ENCODE measurements at regions not wholly inside any gene's neighbourhood (a gene's known extent, or its start where the extent isn't known, plus 50 kb on each side); places are given as distances from the start of the nearest gene placed in this dataset.
A peak's percentile ranks its signal among the peaks of the same experiment; 100 is the strongest.

DNA sequence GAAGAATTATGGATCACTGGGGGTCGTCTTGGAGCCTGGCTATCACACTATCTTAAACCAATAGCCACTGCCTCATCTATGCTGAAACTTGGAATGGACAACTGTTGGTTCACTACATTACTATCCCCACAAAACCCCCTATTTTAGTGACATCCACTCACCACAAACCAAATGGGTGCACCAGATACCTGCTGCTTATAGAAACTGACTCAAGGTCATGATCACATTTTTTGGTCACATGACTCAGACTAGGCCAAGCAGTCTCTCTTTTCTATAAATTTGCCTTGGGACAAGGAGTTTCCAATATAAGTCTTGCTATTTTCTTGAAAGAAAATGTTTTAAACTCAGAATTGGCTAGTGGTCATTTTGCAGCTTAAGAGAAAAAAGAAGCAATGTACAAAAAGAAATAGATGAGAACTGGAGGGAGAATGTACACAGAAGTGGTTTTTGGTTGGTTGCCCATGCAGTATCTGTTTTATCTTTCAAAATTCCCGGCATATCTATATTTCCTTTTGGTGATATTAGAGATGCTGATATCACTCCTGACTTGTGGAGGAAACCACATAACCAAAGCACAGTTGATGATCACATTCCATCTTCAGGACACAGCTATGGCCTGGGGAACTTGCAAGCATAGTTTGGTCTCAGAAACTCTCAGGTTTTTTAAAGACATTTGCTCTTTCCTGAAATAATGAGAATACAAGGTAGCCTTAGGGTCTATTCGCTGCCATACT is 85.2 kb upstream of the CACNA2D1 start:
- no peak overlapping the region for H3K4me3 ChIP-seq (replicated peaks; ENCODE audit: low read depth, low read length)
- TF ChIP-seq, protein P1, sequence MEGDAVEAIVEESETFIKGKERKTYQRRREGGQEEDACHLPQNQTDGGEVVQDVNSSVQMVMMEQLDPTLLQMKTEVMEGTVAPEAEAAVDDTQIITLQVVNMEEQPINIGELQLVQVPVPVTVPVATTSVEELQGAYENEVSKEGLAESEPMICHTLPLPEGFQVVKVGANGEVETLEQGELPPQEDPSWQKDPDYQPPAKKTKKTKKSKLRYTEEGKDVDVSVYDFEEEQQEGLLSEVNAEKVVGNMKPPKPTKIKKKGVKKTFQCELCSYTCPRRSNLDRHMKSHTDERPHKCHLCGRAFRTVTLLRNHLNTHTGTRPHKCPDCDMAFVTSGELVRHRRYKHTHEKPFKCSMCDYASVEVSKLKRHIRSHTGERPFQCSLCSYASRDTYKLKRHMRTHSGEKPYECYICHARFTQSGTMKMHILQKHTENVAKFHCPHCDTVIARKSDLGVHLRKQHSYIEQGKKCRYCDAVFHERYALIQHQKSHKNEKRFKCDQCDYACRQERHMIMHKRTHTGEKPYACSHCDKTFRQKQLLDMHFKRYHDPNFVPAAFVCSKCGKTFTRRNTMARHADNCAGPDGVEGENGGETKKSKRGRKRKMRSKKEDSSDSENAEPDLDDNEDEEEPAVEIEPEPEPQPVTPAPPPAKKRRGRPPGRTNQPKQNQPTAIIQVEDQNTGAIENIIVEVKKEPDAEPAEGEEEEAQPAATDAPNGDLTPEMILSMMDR (IDR thresholded peaks at IDR 0.05; ENCODE audit: low read length, missing control alignments) = no peak
- peak; percentile 38 for DNase-seq (ENCODE audit: low read depth)

DNA sequence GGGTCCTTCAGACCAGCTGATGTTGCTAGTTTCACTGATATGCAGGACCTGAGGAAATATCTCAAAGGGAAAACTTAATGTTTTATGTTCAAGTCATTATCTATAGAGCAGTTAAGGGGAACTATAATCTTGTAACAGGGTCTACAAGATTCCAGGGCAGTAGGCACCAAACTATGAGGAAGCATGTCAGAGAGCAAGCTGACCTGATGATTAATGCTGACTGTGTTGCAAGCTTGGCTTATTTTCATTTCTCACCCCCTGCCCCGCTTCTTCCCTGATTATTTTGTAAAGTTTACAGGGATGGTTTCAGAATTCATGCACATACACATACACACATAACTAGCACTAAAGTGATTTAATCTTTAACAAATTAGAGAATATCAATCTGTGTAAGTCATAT is 84.3 kb upstream of the CACNA2D1 start:
- no peak overlapping the region for H3K4me3 ChIP-seq (replicated peaks; ENCODE audit: low read depth, low read length)
- TF ChIP-seq, protein P1 (IDR thresholded peaks at IDR 0.05; ENCODE audit: low read length, missing control alignments) = no peak
- peak; percentile 51 for DNase-seq (ENCODE audit: low read depth)

DNA sequence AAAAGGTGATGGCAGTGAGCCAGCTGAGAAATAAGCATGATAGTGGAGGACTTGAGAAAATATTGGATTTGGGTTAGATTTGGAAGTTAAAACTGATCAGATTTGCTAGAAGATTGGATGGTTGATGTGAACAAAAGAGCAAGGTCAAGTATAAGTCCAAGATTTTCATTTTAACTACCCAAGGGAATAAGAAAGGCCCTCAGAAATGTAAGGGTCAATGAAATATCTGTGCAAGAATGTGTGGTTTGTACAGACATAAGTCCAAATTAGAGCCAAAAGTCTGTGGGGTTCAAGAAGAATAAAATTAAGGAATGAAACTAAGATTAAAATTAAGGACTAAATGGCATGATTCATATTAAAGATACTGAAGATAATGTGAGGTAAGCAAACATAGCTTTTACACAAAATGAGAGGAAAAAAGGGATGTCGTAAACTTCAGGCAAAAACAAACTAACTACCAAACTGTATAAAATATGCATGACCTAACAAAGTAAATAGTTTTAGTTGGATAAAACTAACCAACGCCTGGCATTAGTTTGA is 78.4 kb upstream of the CACNA2D1 start:
- H3K4me3 ChIP-seq (replicated peaks; ENCODE audit: low read depth, low read length) = no peak overlapping the region
- peak; percentile 16 for DNase-seq (ENCODE audit: low read depth)
- TF ChIP-seq, protein P1 (IDR thresholded peaks at IDR 0.05; ENCODE audit: low read length, missing control alignments) = no peak

DNA sequence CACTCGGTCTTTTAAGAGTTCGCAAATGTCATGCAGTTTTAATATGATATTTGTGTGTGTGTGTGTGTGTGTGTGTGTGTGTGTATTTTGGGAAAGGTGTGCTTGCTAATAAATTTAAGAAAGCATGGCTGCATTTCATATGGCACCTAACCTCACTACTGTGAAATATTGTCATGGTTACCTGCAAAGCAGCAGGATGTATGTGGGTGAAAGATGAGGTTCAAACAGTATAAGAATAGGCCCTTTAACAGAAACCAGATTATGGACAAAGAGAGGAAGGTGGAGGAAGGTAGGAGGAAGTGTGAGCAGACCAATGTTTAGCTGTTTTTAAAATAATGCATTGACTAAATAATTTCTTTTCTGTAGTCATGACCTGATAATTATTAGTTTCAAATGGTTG is 73.5 kb upstream of the CACNA2D1 start:
- H3K4me3 ChIP-seq (replicated peaks; ENCODE audit: low read depth, low read length) = no peak overlapping the region
- DNase-seq (ENCODE audit: low read depth) = no peak
- TF ChIP-seq, protein P1 (IDR thresholded peaks at IDR 0.05; ENCODE audit: low read length, missing control alignments) = no peak

DNA sequence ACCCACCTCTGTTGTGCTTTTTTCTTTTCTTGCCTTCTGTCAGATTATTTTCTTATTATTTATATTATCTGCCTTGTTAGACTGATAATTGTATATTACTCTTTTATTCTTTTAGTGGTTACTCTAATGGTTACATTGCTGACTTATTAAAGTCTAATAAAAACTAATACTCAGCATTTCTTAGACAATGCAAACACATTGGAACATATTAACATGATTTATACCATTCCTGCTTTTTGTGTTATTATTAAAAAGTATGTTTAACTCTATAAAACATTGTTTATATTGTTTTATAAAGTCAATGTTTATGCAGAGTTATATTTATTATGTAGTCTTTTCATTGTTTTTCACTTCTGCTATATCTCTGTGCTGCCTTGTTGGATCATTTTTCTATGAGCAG is 68.0 kb upstream of the CACNA2D1 start:
- TF ChIP-seq, protein P1 (IDR thresholded peaks at IDR 0.05; ENCODE audit: low read length, missing control alignments) = no peak
- DNase-seq (ENCODE audit: low read depth) = no peak
- no peak overlapping the region for H3K4me3 ChIP-seq (replicated peaks; ENCODE audit: low read depth, low read length)

DNA sequence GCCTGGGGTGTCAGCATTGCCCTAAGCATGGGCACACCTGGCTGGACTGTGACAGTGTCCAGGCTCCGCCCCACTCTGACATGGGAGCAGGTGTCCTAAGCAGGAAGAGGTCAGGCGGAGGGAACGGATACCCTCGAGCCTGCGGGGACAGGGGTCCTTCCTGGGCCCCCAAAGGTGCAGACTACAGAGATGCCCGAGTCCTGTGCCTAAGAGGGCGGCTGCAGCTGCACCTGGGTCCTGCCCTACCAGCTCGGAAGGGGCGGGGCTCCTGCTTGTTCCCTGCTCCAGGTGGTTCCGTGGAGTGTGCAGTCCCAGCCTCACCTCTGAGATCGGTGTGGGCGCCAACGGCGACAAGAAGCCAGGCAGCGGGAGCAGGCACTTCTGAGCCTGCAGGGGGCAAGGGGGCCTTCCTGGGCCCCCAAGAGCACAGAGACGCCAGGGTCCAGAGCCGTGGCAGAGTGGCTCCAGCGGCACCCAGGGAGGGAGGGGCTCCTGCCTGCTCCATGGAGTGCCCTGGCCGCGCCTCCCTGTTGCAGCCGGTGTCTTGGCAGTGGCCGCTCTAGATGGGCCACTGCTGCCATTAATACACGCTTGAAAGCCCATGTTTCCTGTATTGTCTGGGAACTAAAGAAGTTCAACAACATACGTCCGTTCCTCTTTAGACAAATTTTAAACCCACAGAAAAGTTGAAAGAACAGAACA is 64.5 kb upstream of the CACNA2D1 start:
- no peak for DNase-seq (ENCODE audit: low read depth)
- no peak overlapping the region for H3K4me3 ChIP-seq (replicated peaks; ENCODE audit: low read depth, low read length)
- TF ChIP-seq, protein P1 (IDR thresholded peaks at IDR 0.05; ENCODE audit: low read length, missing control alignments) = no peak

Data from fibroblast of pulmonary artery (primary cell).